CD4-positive, alpha-beta T cell (primary cell): ENCODE measurements at regions not wholly inside any gene's neighbourhood (a gene's known extent, or its start where the extent isn't known, plus 50 kb on each side); places are given as distances from the start of the nearest gene placed in this dataset.

Experiments
- ATAC-seq: fragments of 200-7000 bp; cut with Tn5 transposase; one replicate; pipeline ENCODE4 v1.10.0; 2022; ENCODE audit warnings: mild to moderate bottlenecking; ENCODE audit not compliant: poor library complexity
- CTCF ChIA-PET: fragments of 350-600 bp; sonication (Branson Sonifier 250); formaldehyde crosslinking; loops from one replicate; lab custom pipeline; 2021; ENCODE audit warnings: antibody characterized with exemption, inconsistent platforms; lab: Charles Lee
- POLR2A ChIA-PET: fragments of 350-600 bp; sonication (Branson Sonifier 250); formaldehyde crosslinking; loops from one replicate; lab custom pipeline; 2021; ENCODE audit warnings: antibody characterized with exemption, inconsistent platforms; lab: Charles Lee
- DNase-seq, 14 experiments: peaks; one replicate each; pipeline ENCODE4 v3.0.0-alpha.2; 2013 to 2020; ENCODE audit warnings: mixed read lengths in 2 of 14
- H3K27ac ChIP-seq, 2 donors: one replicate each; pipeline versions ENCODE4 v1.5.1 to v1.7.0; 2013; ENCODE audit warnings: low read length in 2 of 2, low read depth in 1 of 2, mild to moderate bottlenecking in 1 of 2
- H3K27me3 ChIP-seq, 2 experiments: 1 replicate in 1 of 2; 2 replicates in 1 of 2; pipeline versions ENCODE4 v1.6.1 to v1.7.0; 2013; ENCODE audit warnings: low read length in 2 of 2, control low read depth in 1 of 2, mild to moderate bottlenecking in 1 of 2, moderate library complexity in 1 of 2; ENCODE audit not compliant: insufficient read depth in 2 of 2, control insufficient read depth in 1 of 2
- H3K36me3 ChIP-seq: one replicate; pipeline ENCODE4 v1.6.1; 2013; ENCODE audit warnings: low read length, control low read depth; ENCODE audit not compliant: insufficient read depth
- H3K4me1 ChIP-seq: one replicate; pipeline ENCODE4 v1.6.1; 2013; ENCODE audit warnings: low read length, control low read depth; ENCODE audit not compliant: insufficient read depth
- H3K4me3 ChIP-seq: one replicate; pipeline ENCODE4 v1.5.1; 2013; ENCODE audit warnings: mild to moderate bottlenecking, low read length, moderate library complexity
- H3K9me3 ChIP-seq, 2 experiments: 1 replicate in 1 of 2; 2 replicates in 1 of 2; pipeline versions ENCODE4 v1.6.1 to v1.7.0; 2013; ENCODE audit warnings: low read length in 2 of 2, mild to moderate bottlenecking in 2 of 2, control low read depth in 1 of 2, moderate library complexity in 1 of 2; ENCODE audit not compliant: control insufficient read depth in 1 of 2, insufficient read depth in 1 of 2
- H3K27ac Mint-ChIP-seq: one replicate; pipeline ENCODE4 v1.8.0; 2020; ENCODE audit warnings: mixed read lengths
- H3K27me3 Mint-ChIP-seq: one replicate; pipeline ENCODE4 v1.8.0; 2021; ENCODE audit warnings: mixed read lengths
- H3K36me3 Mint-ChIP-seq: one replicate; pipeline ENCODE4 v1.8.0; 2021; ENCODE audit warnings: low read depth, mixed read lengths
- H3K4me1 Mint-ChIP-seq: one replicate; pipeline ENCODE4 v1.8.0; 2021; ENCODE audit warnings: low read depth, mixed read lengths
- H3K4me3 Mint-ChIP-seq: one replicate; pipeline ENCODE4 v1.8.0; 2020; ENCODE audit warnings: mild to moderate bottlenecking, mixed read lengths
- H3K9me3 Mint-ChIP-seq: one replicate; pipeline ENCODE4 v1.8.0; 2020; ENCODE audit warnings: mixed read lengths
- intact Hi-C, 2 experiments: fragments of 100-400 bp; cut with DNase I in 1 of 2; cut with micrococcal nuclease in 1 of 2; formaldehyde crosslinking; loops; one replicate each; pipeline versions ENCODE4 v1.15.1 to v1.9.0; 2023 to 2025; cut with DNase I, micrococcal nuclease
- TF ChIP-seq, protein P1 (sequence below): fragments of 200-600 bp; IDR thresholded peaks from one replicate; pipeline ENCODE4 v1.8.0; 2022; ENCODE audit warnings: antibody characterized with exemption, mild to moderate bottlenecking

DNA sequence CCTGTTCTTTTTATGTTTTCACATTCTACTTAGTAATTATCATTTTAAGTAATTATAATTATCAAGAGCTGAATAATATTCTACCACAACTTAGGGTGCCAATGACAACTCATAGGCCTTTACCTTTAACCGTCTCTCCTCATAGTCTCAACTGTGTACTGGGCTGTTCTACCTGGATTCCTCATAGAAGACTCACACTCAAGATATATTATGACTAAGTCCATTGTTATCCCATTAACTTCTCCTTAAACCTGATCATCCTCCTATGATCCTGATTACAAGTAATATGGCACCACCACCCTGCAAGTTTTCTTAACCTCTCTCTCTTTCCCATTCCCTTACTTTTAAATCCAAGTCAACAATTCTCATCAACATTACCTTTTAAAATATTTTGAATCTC, 285.9 kb upstream of the VEPH1 start:
- H3K4me1 ChIP-seq, result no peaks in the 10 kb centered on the region
- H3K27me3 ChIP-seq, result no peaks in the 10 kb centered on the region
- ChIA-PET CTCF (no interaction called here), POLR2A (no interaction called here)
- DNase-seq (no peak), ATAC-seq (no peak)
- H3K9me3 ChIP-seq, result peaks cover 0 to 5% of the 10 kb centered on the region in 2 experiments
- no peak overlapping the region for H3K4me3 ChIP-seq
- no peaks in the 10 kb centered on the region for H3K36me3 ChIP-seq
- peaks cover 2% of the 10 kb centered on the region for H3K9me3 Mint-ChIP-seq
- intact Hi-C loops, result no loop called here
- no peak overlapping the region for H3K27ac Mint-ChIP-seq
- no peaks in the 10 kb centered on the region for H3K36me3 Mint-ChIP-seq
- TF ChIP-seq, protein P1, sequence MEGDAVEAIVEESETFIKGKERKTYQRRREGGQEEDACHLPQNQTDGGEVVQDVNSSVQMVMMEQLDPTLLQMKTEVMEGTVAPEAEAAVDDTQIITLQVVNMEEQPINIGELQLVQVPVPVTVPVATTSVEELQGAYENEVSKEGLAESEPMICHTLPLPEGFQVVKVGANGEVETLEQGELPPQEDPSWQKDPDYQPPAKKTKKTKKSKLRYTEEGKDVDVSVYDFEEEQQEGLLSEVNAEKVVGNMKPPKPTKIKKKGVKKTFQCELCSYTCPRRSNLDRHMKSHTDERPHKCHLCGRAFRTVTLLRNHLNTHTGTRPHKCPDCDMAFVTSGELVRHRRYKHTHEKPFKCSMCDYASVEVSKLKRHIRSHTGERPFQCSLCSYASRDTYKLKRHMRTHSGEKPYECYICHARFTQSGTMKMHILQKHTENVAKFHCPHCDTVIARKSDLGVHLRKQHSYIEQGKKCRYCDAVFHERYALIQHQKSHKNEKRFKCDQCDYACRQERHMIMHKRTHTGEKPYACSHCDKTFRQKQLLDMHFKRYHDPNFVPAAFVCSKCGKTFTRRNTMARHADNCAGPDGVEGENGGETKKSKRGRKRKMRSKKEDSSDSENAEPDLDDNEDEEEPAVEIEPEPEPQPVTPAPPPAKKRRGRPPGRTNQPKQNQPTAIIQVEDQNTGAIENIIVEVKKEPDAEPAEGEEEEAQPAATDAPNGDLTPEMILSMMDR, result no peak
- no peaks in the 10 kb centered on the region for H3K4me1 Mint-ChIP-seq
- no peaks in the 10 kb centered on the region for H3K27me3 Mint-ChIP-seq
- H3K27ac ChIP-seq, result no peak overlapping the region
- no peak overlapping the region for H3K4me3 Mint-ChIP-seq

DNA sequence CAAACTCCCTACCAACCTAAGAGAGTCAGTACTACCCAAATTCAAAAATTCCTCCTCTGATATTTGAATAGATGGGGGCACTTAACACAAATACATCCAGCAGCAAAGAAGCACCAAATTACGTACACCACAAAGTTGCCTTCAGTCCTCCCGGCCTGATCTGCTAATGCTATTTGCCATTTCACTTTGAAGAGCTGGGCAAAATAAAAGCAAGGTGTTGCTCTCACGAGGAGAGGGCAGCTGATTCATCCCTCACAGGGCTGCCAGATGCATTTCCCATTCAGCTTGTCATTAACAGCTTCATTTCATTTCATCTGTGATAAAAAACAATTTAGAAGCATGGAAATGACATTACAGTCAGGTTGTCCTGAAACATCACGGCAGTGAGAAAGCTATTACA, 283.4 kb upstream of the VEPH1 start:
- no peak overlapping the region for H3K27ac ChIP-seq
- Mint-ChIP-seq H3K36me3 (no peaks in the 10 kb centered on the region), H3K4me3 (no peak overlapping the region), H3K9me3 (peaks cover 2% of the 10 kb centered on the region), H3K27me3 (no peaks in the 10 kb centered on the region), H3K27ac (no peak overlapping the region), H3K4me1 (no peaks in the 10 kb centered on the region)
- no peak for DNase-seq
- no peak for ATAC-seq
- no peaks in the 10 kb centered on the region for H3K9me3 ChIP-seq
- H3K4me1 ChIP-seq, result no peaks in the 10 kb centered on the region
- intact Hi-C loops, result no loop called here
- POLR2A ChIA-PET, result no interaction called here
- H3K4me3 ChIP-seq, result no peak overlapping the region
- TF ChIP-seq, protein P1, result no peak
- H3K36me3 ChIP-seq, result no peaks in the 10 kb centered on the region
- no peaks in the 10 kb centered on the region for H3K27me3 ChIP-seq
- CTCF ChIA-PET, result no interaction called here

DNA sequence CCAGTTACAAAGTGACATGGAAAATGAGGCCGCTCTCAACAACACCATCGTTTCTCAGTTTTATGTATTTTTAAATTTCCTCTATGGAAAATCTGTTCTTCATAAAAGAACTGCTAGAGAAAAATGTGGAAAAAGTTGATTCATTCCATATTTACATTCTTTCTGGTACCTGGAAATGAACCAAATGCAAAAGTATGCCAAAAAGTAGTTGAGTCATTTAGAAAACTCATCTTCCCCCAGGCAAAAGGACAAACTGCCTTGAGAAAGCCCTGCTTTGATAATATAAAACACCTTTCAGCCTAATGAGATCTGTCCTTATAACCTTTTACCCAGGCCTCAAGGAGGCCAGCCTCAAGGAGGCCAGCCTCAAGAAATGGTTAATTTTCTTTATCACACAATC, 283.0 kb upstream of the VEPH1 start:
- no peaks in the 10 kb centered on the region for H3K36me3 ChIP-seq
- Mint-ChIP-seq H3K36me3 (no peaks in the 10 kb centered on the region), H3K4me3 (no peak overlapping the region), H3K27ac (no peak overlapping the region), H3K4me1 (no peaks in the 10 kb centered on the region), H3K27me3 (no peaks in the 10 kb centered on the region), H3K9me3 (peaks cover 2% of the 10 kb centered on the region)
- H3K4me3 ChIP-seq, result no peak overlapping the region
- DNase-seq (no peak), ATAC-seq (no peak)
- intact Hi-C loops, result no loop called here
- H3K27ac ChIP-seq, result no peak overlapping the region
- TF ChIP-seq, protein P1, result no peak
- H3K9me3 ChIP-seq, result no peaks in the 10 kb centered on the region
- no peaks in the 10 kb centered on the region for H3K27me3 ChIP-seq
- POLR2A ChIA-PET, result no interaction called here
- no peaks in the 10 kb centered on the region for H3K4me1 ChIP-seq
- CTCF ChIA-PET, result no interaction called here
